Natural killer cell treated with Interleukin-12 subunit alpha and Interleukin-12 subunit beta and Interleukin-15 and Interleukin-18, amount 100 ng/mL, for 72 hours (primary cell): ENCODE measurements at regions not wholly inside any gene's neighbourhood (a gene's known extent, or its start where the extent isn't known, plus 50 kb on each side); places are given as distances from the start of the nearest gene placed in this dataset.

Source experiments
- ATAC-seq, 2 donors: fragments of 150-1000 bp; cut with Tn5 transposase in 1 of 2; sonication (Bioruptor Pico), chemical (Tn5 transposase) in 1 of 2; 2 replicates each; pipeline ENCODE4 v1.10.0; 2021
- DNase-seq: peaks from one replicate; pipeline ENCODE4 v3.0.0; 2022; ENCODE audit warnings: low spot score
- H3K27ac Mint-ChIP-seq, 2 donors: 1 replicate in 1 of 2; 2 replicates in 1 of 2; pipeline ENCODE4 v1.8.0; 2022; ENCODE audit warnings: mixed read lengths in 2 of 2, mild to moderate bottlenecking in 1 of 2, moderate library complexity in 1 of 2
- H3K27me3 Mint-ChIP-seq, 2 donors: 1 replicate in 1 of 2; 2 replicates in 1 of 2; pipeline ENCODE4 v1.8.0; 2022; ENCODE audit warnings: mixed read lengths in 2 of 2
- H3K36me3 Mint-ChIP-seq: one replicate; pipeline ENCODE4 v1.8.0; 2022; ENCODE audit warnings: mixed read lengths
- H3K4me1 Mint-ChIP-seq, 2 donors: 1 replicate in 1 of 2; 2 replicates in 1 of 2; pipeline ENCODE4 v1.8.0; 2022; ENCODE audit warnings: low read depth in 2 of 2, mixed read lengths in 2 of 2, mild to moderate bottlenecking in 1 of 2
- H3K4me3 Mint-ChIP-seq: one replicate; pipeline ENCODE4 v1.8.0; 2022; ENCODE audit warnings: mixed read lengths
- H3K9me3 Mint-ChIP-seq: 2 replicates; pipeline ENCODE4 v1.8.0; 2022; ENCODE audit warnings: mixed read lengths

DNA sequence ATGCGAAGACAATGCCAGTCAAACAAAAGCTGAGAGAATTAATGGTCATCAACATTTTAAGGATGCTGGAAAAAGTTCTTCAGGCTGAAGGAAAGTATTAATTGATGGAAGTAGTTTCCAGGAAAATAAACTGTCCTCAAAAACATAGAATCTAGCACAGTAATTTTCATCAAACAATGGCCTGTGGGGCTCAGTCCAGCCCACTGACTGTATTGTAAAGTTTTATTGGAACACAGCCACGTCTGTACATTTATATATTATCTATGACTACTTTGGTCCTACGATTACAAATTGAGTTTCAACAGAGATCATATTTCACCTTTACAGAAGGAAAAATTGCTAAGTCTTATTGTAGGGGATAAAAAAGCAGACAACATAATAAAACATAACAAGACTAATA, 484.5 kb downstream of the KCNJ2 start:
- no peak for DNase-seq
- no peaks in the 10 kb centered on the region for H3K9me3 Mint-ChIP-seq
- H3K27me3 Mint-ChIP-seq, result no peaks in the 10 kb centered on the region
- H3K36me3 Mint-ChIP-seq, result no peaks in the 10 kb centered on the region
- H3K4me1 Mint-ChIP-seq, result no peaks in the 10 kb centered on the region
- ATAC-seq, result no peak
- H3K4me3 Mint-ChIP-seq, result no peak overlapping the region
- no peak overlapping the region for H3K27ac Mint-ChIP-seq

DNA sequence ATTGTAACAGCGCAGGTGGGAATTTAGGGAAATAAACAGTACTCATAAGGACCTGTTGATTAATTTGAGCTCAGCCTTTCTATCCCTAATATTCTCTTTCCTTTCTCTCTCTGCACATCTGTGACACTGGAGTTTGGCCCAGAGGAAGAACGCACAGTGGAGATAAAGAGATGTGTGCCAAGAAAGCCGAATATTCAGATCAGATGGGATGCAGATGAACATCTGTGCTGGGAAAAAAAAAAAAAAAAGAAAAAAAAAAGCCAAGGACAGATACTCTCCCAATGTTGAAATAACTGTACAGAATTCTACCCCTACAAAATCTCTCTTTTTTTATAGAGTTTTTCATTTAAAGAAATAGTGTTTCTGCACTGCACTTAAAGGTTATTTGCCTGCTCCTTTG, 485.4 kb downstream of the KCNJ2 start:
- no peaks in the 10 kb centered on the region for H3K4me1 Mint-ChIP-seq
- H3K9me3 Mint-ChIP-seq, result no peaks in the 10 kb centered on the region
- no peak overlapping the region for H3K27ac Mint-ChIP-seq
- no peak for ATAC-seq
- H3K27me3 Mint-ChIP-seq, result no peaks in the 10 kb centered on the region
- no peak for DNase-seq
- H3K36me3 Mint-ChIP-seq, result no peaks in the 10 kb centered on the region
- H3K4me3 Mint-ChIP-seq, result no peak overlapping the region

DNA sequence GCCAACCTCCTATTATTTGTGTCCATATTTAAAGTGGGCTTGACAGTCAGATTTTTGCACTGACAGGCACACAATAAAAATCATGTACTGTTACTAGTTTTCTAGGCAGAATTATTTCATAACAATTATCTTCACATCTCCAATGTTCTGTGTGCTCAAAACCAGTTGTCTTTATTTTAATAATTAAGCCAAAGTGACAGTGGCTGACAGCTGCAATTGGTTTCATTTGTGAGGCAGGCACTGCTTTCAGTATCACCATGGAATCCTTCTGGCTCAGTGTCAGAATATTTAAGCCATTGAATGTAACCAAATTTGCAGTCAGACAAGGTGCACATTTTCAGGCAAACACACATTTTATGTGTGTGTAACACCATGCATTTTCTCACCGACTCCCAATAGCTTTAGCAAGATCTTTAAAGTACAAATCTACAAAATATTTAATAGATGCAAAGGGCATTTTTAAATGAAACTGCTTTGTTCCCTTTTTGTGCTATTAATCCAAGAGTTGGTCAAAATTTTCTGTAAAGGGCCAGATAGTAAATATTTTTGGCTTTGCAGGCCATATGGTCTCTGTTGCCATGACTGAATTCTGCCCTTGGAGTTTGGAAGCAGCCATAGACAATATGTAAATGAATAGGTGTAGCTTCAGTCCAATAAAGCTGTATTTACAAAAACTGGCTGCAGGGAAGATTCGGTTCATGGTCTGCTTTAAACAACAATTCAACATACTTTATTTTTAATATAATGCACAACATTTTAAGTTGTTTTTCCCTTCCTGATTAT, 486.0 kb downstream of the KCNJ2 start:
- Mint-ChIP-seq H3K27me3 (no peaks in the 10 kb centered on the region), H3K27ac (no peak overlapping the region), H3K9me3 (no peaks in the 10 kb centered on the region), H3K4me3 (no peak overlapping the region), H3K36me3 (no peaks in the 10 kb centered on the region), H3K4me1 (no peaks in the 10 kb centered on the region)
- DNase-seq (no peak), ATAC-seq (no peak)

- H3K4me3 Mint-ChIP-seq, result no peak overlapping the region
Measured at GRCh38 chr17:70658317-70658716, 489.0 kb downstream of the KCNJ2 start.

GRCh38 chr17:70658840-70659239, 489.5 kb downstream of the KCNJ2 start:
- H3K36me3 Mint-ChIP-seq, result no peaks in the 10 kb centered on the region

More at GRCh38 chr17:70658317-70658716, 489.0 kb downstream of the KCNJ2 start:
- ATAC-seq (no peak), DNase-seq (no peak)
- Mint-ChIP-seq H3K4me1 (no peaks in the 10 kb centered on the region), H3K9me3 (no peaks in the 10 kb centered on the region), H3K27ac (no peak overlapping the region), H3K36me3 (no peaks in the 10 kb centered on the region), H3K27me3 (no peaks in the 10 kb centered on the region)

DNA sequence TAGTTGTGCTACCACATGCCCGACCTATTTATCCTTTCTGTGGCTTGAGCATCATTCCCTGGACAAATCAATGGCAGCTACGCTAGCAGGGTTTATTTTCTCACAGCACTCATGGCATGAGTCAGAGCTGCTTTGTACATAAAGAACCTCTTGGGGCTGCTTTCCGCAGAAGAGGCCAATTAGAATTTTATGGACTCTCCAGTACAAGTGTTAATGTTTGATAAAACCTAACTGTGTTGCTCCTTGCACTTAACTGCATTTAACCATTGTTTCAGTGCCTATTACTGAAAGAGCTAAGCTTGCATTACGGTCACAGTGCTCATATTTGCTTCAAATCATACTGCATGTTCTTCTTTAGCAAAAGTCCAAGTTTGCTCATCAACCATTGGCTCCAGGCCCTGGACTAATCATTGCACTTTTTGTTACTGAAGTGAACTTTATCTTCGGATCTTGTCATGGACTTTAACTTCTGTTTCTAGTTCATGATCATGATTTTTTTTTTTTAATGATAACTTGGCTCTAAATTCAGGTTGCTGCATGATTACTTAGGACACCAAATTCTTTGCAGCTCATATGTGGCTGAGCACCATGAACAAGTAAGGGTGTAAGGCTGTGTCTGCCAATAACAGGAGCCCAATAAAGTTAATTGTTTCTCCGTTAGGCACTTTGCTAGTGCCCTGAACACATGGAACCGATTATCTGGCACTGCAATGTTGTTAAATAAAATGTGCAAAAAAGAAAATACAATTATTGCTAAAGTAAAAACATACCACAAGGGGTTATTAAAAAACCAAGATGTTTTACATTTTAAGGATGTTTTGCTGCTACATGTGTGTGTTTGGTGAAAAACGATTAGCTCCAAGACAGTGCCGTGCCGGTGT, 492.2 kb downstream of the KCNJ2 start:
- H3K4me3 Mint-ChIP-seq, result no peak overlapping the region
- no peaks in the 10 kb centered on the region for H3K27me3 Mint-ChIP-seq
- H3K27ac Mint-ChIP-seq, result no peak overlapping the region
- H3K4me1 Mint-ChIP-seq, result no peaks in the 10 kb centered on the region
- no peak for DNase-seq
- no peak for ATAC-seq
- no peaks in the 10 kb centered on the region for H3K36me3 Mint-ChIP-seq
- peaks cover 7% of the 10 kb centered on the region for H3K9me3 Mint-ChIP-seq

More at GRCh38 chr17:70658840-70659239, 489.5 kb downstream of the KCNJ2 start:
- H3K9me3 Mint-ChIP-seq, result no peaks in the 10 kb centered on the region
- H3K27ac Mint-ChIP-seq, result no peak overlapping the region
- no peak overlapping the region for H3K4me3 Mint-ChIP-seq
- no peaks in the 10 kb centered on the region for H3K27me3 Mint-ChIP-seq
- DNase-seq, result no peak
- ATAC-seq, result no peak
- H3K4me1 Mint-ChIP-seq, result no peaks in the 10 kb centered on the region

GRCh38 chr17:70668276-70668937, 499.1 kb downstream of the KCNJ2 start:
- ATAC-seq (peak in 1 of 2 donors; percentile 15), DNase-seq (no peak)
- Mint-ChIP-seq H3K9me3 (peaks cover 10% of the 10 kb centered on the region), H3K27ac (no peak overlapping the region), H3K4me1 (no peaks in the 10 kb centered on the region), H3K27me3 (no peaks in the 10 kb centered on the region), H3K4me3 (no peak overlapping the region), H3K36me3 (no peaks in the 10 kb centered on the region)

DNA sequence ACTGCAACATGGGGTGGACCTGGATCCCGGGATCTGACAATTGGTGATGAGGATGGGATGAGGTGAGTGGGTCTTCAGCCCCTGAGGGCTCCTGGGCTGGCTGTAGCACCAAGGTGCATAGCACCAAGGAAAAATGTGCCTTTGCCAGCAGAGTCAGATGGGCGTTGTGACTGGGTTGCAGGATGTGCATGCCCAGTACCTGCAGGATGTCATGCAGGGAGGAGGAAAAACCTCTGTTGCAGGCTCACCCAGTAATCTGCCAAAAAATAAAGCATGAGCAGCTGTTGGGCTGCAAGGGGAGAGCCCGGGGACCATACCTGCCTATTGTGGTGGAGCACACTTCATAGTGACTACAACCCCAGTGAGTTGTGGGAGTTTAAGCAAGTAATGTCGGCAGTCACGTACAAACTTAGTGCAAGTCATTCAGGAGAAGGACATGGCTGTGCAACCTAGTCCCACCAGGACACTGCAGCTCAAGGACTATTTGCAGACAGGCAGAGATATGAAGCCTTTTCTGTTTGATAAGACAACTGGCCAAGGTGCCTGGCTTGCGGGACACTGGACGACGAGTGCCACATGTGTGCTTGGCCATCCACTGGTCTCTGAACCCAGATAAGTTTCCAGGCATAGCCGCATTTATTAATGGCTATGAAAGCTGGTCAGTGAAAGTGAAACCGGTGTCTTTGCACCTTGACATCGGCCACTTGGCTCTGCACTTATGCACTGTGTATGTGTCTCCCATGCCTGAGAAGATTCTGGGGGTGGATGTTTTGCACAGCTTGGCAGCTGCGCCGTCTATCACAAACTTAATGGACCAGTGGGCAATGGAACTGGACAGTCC, 499.8 kb downstream of the KCNJ2 start:
- Mint-ChIP-seq H3K27me3 (no peaks in the 10 kb centered on the region), H3K36me3 (no peaks in the 10 kb centered on the region), H3K9me3 (peaks cover 13% of the 10 kb centered on the region), H3K4me1 (no peaks in the 10 kb centered on the region), H3K27ac (no peak overlapping the region), H3K4me3 (no peak overlapping the region)
- DNase-seq, result no peak
- peak in 1 of 2 donors; percentile 55 for ATAC-seq

DNA sequence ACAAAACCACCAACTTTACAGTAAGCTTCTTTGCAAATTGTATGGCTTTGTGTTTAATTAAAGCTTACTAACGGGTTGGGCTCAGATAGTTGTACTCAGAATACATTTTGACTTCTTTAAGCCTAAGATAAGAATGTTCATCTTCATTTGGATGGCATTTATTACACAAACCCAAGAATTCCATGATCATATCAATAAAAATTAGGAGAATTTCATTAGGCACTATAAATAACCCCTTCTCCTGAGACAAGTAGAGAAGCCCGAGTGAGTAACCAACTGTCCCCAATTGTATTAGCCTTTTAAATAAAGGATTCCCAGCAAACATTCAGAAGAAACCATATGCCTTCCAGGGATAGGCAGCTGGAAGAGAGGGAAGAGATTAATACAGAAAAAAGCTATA, 504.7 kb downstream of the KCNJ2 start:
- peaks cover 3% of the 10 kb centered on the region for H3K9me3 Mint-ChIP-seq
- H3K27ac Mint-ChIP-seq, result no peak overlapping the region
- H3K4me3 Mint-ChIP-seq, result no peak overlapping the region
- H3K27me3 Mint-ChIP-seq, result no peaks in the 10 kb centered on the region
- no peaks in the 10 kb centered on the region for H3K36me3 Mint-ChIP-seq
- H3K4me1 Mint-ChIP-seq, result no peaks in the 10 kb centered on the region
- DNase-seq (no peak), ATAC-seq (no peak)

DNA sequence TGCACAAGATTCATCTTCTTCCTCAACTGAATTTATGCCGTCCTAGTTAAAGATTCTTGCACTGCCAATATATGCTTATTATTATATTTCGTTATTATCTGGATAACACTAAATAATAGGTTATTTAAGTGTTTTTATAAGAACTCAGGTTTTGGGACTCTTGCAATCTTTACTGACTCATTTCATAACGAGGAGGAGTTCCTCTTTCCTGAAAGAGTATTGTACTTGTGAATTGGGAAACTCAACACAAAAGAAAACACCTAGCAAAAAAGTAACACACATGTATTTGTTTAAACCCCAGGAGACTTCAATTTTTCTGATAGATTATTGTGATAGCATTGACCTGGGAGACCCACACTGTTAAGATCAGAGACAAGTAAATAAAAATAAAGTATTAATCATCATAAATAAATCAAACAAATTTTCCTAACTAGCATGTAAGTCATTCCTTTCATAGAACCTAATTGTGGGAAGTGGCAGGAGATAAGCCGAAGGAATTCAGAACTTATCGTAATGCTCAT, 505.8 kb downstream of the KCNJ2 start:
- H3K27me3 Mint-ChIP-seq, result no peaks in the 10 kb centered on the region
- H3K36me3 Mint-ChIP-seq, result no peaks in the 10 kb centered on the region
- H3K9me3 Mint-ChIP-seq, result peaks cover 3% of the 10 kb centered on the region
- no peak for ATAC-seq
- no peak overlapping the region for H3K27ac Mint-ChIP-seq
- DNase-seq, result no peak
- H3K4me1 Mint-ChIP-seq, result no peaks in the 10 kb centered on the region
- no peak overlapping the region for H3K4me3 Mint-ChIP-seq

GRCh38 chr17:70677783-70678647, 508.7 kb downstream of the KCNJ2 start:
- DNase-seq (no peak), ATAC-seq (no peak)
- Mint-ChIP-seq H3K36me3 (no peaks in the 10 kb centered on the region), H3K27ac (no peak overlapping the region), H3K9me3 (peaks cover 3% of the 10 kb centered on the region), H3K27me3 (no peaks in the 10 kb centered on the region), H3K4me3 (no peak overlapping the region), H3K4me1 (no peaks in the 10 kb centered on the region)

GRCh38 chr17:70678889-70679288, 509.6 kb downstream of the KCNJ2 start:
- Mint-ChIP-seq H3K36me3 (no peaks in the 10 kb centered on the region), H3K4me3 (no peak overlapping the region), H3K4me1 (no peaks in the 10 kb centered on the region), H3K27ac (no peak overlapping the region), H3K27me3 (no peaks in the 10 kb centered on the region), H3K9me3 (no peaks in the 10 kb centered on the region)
- ATAC-seq, result no peak
- DNase-seq, result no peak
